ENCODE measurements at regions not wholly inside any gene's neighbourhood (a gene's known extent, or its start where the extent isn't known, plus 50 kb on each side); places are given as distances from the start of the nearest gene placed in this dataset.

DNA sequence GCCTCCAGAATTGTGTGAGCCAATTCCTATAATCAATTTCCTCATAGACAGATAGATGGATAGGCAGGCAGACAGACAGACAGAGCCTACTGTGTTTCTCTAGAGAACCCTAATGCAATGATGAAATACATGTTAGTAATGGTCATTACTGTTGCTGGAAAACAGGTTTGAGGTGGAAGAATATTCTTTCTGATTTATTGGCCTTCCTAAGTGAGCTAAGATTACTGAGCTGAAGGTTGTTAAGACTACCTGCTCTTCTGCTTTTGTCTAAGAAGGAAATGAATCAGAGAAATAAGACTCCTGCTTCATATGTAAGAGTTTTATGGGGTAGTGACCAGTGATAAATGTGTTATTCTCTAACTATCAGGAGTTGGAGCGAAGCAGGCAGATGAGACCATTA lies 219.9 kb downstream of the ELAVL2 start:
- FAIRE-seq, result no peak

DNA sequence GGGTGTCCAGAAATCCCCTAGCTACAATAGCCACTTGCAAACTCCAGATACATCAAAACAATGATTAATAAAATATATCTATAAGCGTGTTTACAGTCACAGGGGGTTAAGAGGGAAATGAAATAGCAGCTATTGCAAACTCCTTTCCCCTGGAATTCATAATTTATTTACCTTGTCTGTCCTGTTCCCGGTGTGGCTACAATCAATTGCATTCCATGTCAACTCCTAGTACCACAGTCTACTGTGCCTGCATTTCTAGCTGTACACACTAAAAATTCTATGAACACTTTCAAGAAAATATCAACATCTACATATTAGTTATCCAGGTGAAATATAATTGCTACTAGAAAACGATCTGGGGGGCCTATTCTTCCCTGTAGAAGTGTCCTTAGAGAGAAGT lies 217.6 kb downstream of the ELAVL2 start:
- no peak for FAIRE-seq

DNA sequence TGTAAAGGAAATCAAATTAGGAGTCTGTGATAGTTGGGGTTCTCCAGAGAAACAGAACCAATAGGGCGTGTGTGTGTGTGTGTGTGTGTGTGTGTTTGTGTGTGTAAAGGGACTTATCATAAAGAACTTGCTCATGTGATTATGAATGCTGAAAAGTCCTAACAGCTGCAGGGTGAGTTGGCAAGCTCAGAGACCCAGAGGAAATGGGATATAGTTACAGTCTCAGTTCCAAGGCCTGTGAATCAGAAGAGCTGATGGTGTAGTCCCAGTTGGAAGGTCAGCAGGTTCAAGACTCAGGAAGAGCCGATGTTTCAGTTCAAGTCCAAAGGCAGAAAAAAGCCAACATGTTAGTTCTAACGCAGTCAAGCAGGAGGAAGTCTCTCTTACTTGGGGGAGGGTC lies 214.2 kb downstream of the ELAVL2 start:
- FAIRE-seq, result no peak

- no peak for FAIRE-seq
Measured at GRCh38 chr9:23615569-23615968, 210.5 kb downstream of the ELAVL2 start.

- no peak for FAIRE-seq
Measured at GRCh38 chr9:23621188-23621587, 204.9 kb downstream of the ELAVL2 start.

- no peak for FAIRE-seq
Measured at GRCh38 chr9:23621924-23622323, 204.1 kb downstream of the ELAVL2 start.

DNA sequence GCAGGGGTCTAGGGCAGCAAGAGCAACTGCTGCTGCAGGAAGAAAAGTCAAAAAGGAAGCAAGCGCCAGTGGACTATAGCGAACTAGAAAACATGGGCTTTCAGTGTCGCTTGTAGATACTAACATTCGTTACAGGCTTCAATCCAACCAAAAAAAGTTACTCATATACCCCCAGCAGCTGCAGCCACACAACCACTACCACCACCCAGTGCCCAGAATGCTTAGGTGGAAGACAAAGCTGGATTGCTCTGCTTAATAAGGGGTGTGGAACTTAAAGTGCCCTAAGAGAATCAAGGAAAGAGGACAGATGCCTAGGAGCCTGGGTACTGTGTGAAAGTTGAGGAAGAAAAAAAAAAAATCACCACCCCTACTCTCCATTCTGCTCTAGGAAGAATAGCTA lies 203.6 kb downstream of the ELAVL2 start:
- no peak for FAIRE-seq

GRCh38 chr9:23630488-23630887 lies 195.6 kb downstream of the ELAVL2 start:
- FAIRE-seq, result no peak

GRCh38 chr9:23635276-23635675 lies 190.8 kb downstream of the ELAVL2 start:
- no peak for FAIRE-seq

GRCh38 chr9:23636199-23636598 lies 189.8 kb downstream of the ELAVL2 start:
- FAIRE-seq, result no peak

DNA sequence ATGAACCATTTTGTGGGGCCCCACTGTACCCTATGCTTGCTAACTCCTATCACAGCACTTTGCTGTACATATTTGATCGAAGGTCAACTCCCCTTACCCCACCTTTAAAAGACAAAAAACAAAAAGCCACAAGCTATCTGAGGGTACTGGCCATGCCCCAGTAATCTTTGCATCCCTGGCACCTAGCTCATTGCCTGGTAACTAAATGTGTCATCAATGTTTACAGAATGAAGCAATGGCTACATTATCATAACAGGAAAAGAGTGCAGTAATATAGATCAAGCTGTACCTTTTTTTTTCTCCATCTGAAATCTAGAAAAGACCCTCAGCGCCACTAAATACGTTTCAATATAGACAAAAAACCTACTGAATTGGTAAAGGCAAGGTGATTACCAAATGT lies 188.0 kb downstream of the ELAVL2 start:
- no peak for FAIRE-seq

- FAIRE-seq, result no peak
Measured at GRCh38 chr9:23638837-23639426, 187.1 kb downstream of the ELAVL2 start.
